CD4-positive, alpha-beta T cell treated with Interleukin-21 for 1 hour (primary cell): ENCODE measurements at regions not wholly inside any gene's neighbourhood (a gene's known extent, or its start where the extent isn't known, plus 50 kb on each side); places are given as distances from the start of the nearest gene placed in this dataset.

Source experiments
- DNase-seq: peaks from one replicate; pipeline ENCODE4 v3.0.0-alpha.2; 2020

GRCh38 chr7:41826641-41827040, 123.8 kb upstream of the INHBA start:
- no peak for DNase-seq

- no peak for DNase-seq
Observed at GRCh38 chr7:41825927-41826480, 123.1 kb upstream of the INHBA start.

- no peak for DNase-seq
Observed at GRCh38 chr7:41824284-41824683, 121.4 kb upstream of the INHBA start.

- no peak for DNase-seq
Observed at GRCh38 chr7:41822259-41822817, 119.4 kb upstream of the INHBA start.

- no peak for DNase-seq
Observed at GRCh38 chr7:41821521-41822213, 118.8 kb upstream of the INHBA start.

- no peak for DNase-seq
Observed at GRCh38 chr7:41820111-41820671, 117.3 kb upstream of the INHBA start.

- DNase-seq, result no peak
Observed at GRCh38 chr7:41819645-41820044, 116.8 kb upstream of the INHBA start.

- DNase-seq, result no peak
Observed at GRCh38 chr7:41818765-41819398, 116.0 kb upstream of the INHBA start.

- peak; percentile 2 for DNase-seq
Observed at GRCh38 chr7:41817386-41817785, 114.5 kb upstream of the INHBA start.

GRCh38 chr7:41816111-41816510, 113.2 kb upstream of the INHBA start:
- no peak for DNase-seq

GRCh38 chr7:41814888-41815287, 112.0 kb upstream of the INHBA start:
- DNase-seq, result no peak

- no peak for DNase-seq
Observed at GRCh38 chr7:41813286-41813685, 110.4 kb upstream of the INHBA start.

GRCh38 chr7:41811941-41812340, 109.1 kb upstream of the INHBA start:
- no peak for DNase-seq

- no peak for DNase-seq
Observed at GRCh38 chr7:41809940-41810576, 107.2 kb upstream of the INHBA start.

GRCh38 chr7:41809529-41809939, 106.6 kb upstream of the INHBA start:
- no peak for DNase-seq

- DNase-seq, result no peak
Observed at GRCh38 chr7:41809116-41809515, 106.2 kb upstream of the INHBA start.

GRCh38 chr7:41808541-41808940, 105.7 kb upstream of the INHBA start:
- DNase-seq, result no peak

- DNase-seq, result no peak
Observed at GRCh38 chr7:41803569-41803968, 100.7 kb upstream of the INHBA start.

GRCh38 chr7:41796331-41796730, 93.4 kb upstream of the INHBA start:
- DNase-seq, result no peak

- no peak for DNase-seq
Observed at GRCh38 chr7:41795276-41795833, 92.5 kb upstream of the INHBA start.

- no peak for DNase-seq
Observed at GRCh38 chr7:41793556-41793955, 90.7 kb upstream of the INHBA start.

- no peak for DNase-seq
Observed at GRCh38 chr7:41792120-41792519, 89.2 kb upstream of the INHBA start.

GRCh38 chr7:41788556-41788955, 85.7 kb upstream of the INHBA start:
- DNase-seq, result no peak
